Endothelial cell (in vitro differentiated cells): ENCODE measurements at regions not wholly inside any gene's neighbourhood (a gene's known extent, or its start where the extent isn't known, plus 50 kb on each side); places are given as distances from the start of the nearest gene placed in this dataset.

Source experiments
- DNase-seq: peaks from one replicate; pipeline ENCODE4 v3.0.0; 2021; ENCODE audit warnings: low spot score
- H3K27ac Mint-ChIP-seq: one replicate; pipeline ENCODE4 v1.8.0; 2021; ENCODE audit warnings: mixed read lengths, inconsistent platforms; ENCODE audit not compliant: unreplicated experiment
- H3K27me3 Mint-ChIP-seq: one replicate; pipeline ENCODE4 v1.8.0; 2021; ENCODE audit warnings: mild to moderate bottlenecking, moderate library complexity, mixed read lengths, inconsistent platforms; ENCODE audit not compliant: unreplicated experiment
- H3K36me3 Mint-ChIP-seq: one replicate; pipeline ENCODE4 v1.8.0; 2021; ENCODE audit warnings: mild to moderate bottlenecking, low read depth, mixed read lengths, inconsistent platforms; ENCODE audit not compliant: unreplicated experiment
- H3K4me1 Mint-ChIP-seq: one replicate; pipeline ENCODE4 v1.8.0; 2021; ENCODE audit warnings: mild to moderate bottlenecking, mixed read lengths, inconsistent platforms; ENCODE audit not compliant: unreplicated experiment
- H3K4me3 Mint-ChIP-seq: one replicate; pipeline ENCODE4 v1.8.0; 2021; ENCODE audit warnings: mild to moderate bottlenecking, mixed read lengths, inconsistent platforms; ENCODE audit not compliant: unreplicated experiment
- H3K9me3 Mint-ChIP-seq: one replicate; pipeline ENCODE4 v1.8.0; 2021; ENCODE audit warnings: mixed read lengths, inconsistent platforms; ENCODE audit not compliant: unreplicated experiment
- CTCF ChIP-seq: fragments of 200-600 bp; sonication (generic); IDR thresholded peaks from one replicate; pipeline ENCODE4 v1.5.0; 2021; ENCODE audit warnings: antibody characterized with exemption; ENCODE audit not compliant: unreplicated experiment

DNA sequence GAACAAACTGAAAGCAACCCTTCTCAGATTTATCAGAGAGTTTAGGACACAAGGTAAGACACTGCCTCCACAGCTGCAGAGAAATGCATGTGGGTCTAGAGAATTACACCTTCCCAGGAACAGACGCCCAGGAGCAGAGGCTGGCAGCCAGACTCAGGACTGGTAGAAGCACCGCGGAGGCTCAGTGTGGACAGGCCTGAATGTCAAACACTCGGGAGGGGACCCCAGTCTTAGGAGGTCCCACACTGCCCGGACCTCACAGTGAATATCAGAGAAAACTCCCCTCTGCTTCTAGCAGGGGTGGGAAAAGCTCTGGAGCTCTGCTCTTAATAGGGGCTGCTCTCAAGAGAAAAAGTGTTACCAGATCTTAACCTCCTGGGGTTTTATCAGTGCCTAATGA, 952.7 kb downstream of the BRD1 start:
- no peaks in the 10 kb centered on the region for H3K36me3 Mint-ChIP-seq
- H3K9me3 Mint-ChIP-seq = no peaks in the 10 kb centered on the region
- H3K27ac Mint-ChIP-seq = no peak overlapping the region
- TF ChIP-seq CTCF = no peak
- no peaks in the 10 kb centered on the region for H3K4me1 Mint-ChIP-seq
- DNase-seq = no peak
- no peak overlapping the region for H3K4me3 Mint-ChIP-seq
- peaks cover 2% of the 10 kb centered on the region for H3K27me3 Mint-ChIP-seq

- Mint-ChIP-seq H3K9me3 (no peaks in the 10 kb centered on the region), H3K27ac (no peak overlapping the region), H3K36me3 (no peaks in the 10 kb centered on the region), H3K4me1 (no peaks in the 10 kb centered on the region), H3K4me3 (no peak overlapping the region), H3K27me3 (peaks cover 2% of the 10 kb centered on the region)
- DNase-seq = no peak
- TF ChIP-seq CTCF = no peak
These were observed 954.5 kb downstream of the BRD1 start for GRCh38 chr22:48873191-48873520.

- Mint-ChIP-seq H3K27ac (no peak overlapping the region), H3K36me3 (no peaks in the 10 kb centered on the region), H3K4me1 (no peaks in the 10 kb centered on the region), H3K4me3 (no peak overlapping the region), H3K27me3 (peaks cover 2% of the 10 kb centered on the region), H3K9me3 (no peaks in the 10 kb centered on the region)
- no peak for DNase-seq
- TF ChIP-seq CTCF = no peak
These were observed 955.1 kb downstream of the BRD1 start for GRCh38 chr22:48872271-48873190.

DNA sequence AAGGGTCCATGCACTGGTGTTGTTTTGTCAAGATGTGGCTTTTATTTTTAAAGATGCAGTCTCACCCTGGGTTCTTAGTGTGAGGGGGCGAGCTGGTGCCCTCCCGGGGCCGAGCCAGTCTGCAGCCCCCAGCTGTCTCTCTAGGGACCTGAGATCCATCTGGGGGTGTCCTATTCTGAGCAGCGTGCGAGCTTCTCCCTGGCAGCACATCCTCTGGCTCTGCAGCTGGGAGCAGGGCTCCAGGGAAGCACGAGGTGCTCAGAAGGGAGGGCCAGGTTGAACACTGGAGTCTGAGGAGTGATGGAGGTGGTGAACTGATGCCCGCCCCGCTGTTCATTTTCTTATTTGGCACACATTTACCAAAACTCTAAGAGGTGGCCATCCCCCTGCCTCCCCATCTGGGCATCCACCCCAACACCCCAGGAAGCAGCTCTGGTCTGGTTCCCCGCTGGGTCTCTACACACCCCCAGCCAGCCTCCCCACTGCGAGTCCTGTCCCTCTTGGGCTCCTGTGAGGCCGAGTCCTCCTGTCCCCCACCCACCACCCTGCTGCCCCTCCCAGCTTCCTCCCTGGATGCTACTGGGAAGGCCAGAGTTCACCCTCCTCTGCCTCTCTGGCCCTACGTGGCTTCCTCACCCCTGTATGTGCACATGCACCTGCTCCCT, 956.4 kb downstream of the BRD1 start:
- H3K36me3 Mint-ChIP-seq = no peaks in the 10 kb centered on the region
- peaks cover 2% of the 10 kb centered on the region for H3K27me3 Mint-ChIP-seq
- DNase-seq = no peak
- TF ChIP-seq CTCF = no peak
- no peak overlapping the region for H3K4me3 Mint-ChIP-seq
- no peak overlapping the region for H3K27ac Mint-ChIP-seq
- H3K4me1 Mint-ChIP-seq = no peaks in the 10 kb centered on the region
- H3K9me3 Mint-ChIP-seq = no peaks in the 10 kb centered on the region

DNA sequence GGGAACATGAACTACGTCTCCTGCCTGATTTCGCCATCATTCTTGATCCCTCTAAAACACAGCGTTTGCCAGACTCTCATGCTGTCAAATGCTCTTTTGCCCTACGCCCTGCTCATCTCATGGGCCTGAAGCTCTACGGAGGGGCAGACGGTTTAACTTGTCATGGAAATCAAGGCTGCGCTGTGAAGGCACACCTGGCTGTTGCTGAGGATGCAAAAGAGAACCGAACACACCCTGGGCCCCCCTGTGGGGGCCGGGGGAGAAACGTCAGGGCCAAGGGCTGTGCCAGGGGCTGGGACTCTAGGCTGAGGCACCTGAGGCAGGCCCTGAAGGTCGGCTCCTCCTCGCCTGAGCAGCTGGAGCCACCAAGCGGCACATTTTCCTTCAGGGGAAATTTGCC, 957.2 kb downstream of the BRD1 start:
- no peak for DNase-seq
- no peaks in the 10 kb centered on the region for H3K9me3 Mint-ChIP-seq
- no peak overlapping the region for H3K4me3 Mint-ChIP-seq
- TF ChIP-seq CTCF = no peak
- H3K4me1 Mint-ChIP-seq = no peaks in the 10 kb centered on the region
- H3K27me3 Mint-ChIP-seq = peaks cover 2% of the 10 kb centered on the region
- no peak overlapping the region for H3K27ac Mint-ChIP-seq
- H3K36me3 Mint-ChIP-seq = no peaks in the 10 kb centered on the region
